ENCODE measurements at regions not wholly inside any gene's neighbourhood (a gene's known extent, or its start where the extent isn't known, plus 50 kb on each side); places are given as distances from the start of the nearest gene placed in this dataset.

DNA sequence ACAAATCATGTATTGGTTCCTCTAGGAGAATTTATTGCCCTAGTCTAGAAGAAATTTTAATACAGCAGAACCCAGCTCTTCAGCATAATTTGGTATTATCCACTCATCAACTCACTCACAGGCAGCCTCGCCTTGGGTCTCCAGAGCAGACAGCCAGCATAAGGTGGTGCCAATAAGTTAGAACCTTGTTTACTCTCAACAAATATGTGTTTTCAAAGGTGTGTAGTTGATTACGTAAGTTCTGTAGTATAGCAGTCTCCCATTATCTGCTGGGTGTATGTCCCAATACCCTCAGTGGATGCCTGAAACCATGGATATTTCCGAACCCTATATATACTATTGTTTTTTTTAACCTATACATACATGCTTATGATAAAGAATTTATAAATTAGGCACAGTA, 522.5 kb upstream of the LRRN3 start:
- TF ChIP-seq, protein P1, sequence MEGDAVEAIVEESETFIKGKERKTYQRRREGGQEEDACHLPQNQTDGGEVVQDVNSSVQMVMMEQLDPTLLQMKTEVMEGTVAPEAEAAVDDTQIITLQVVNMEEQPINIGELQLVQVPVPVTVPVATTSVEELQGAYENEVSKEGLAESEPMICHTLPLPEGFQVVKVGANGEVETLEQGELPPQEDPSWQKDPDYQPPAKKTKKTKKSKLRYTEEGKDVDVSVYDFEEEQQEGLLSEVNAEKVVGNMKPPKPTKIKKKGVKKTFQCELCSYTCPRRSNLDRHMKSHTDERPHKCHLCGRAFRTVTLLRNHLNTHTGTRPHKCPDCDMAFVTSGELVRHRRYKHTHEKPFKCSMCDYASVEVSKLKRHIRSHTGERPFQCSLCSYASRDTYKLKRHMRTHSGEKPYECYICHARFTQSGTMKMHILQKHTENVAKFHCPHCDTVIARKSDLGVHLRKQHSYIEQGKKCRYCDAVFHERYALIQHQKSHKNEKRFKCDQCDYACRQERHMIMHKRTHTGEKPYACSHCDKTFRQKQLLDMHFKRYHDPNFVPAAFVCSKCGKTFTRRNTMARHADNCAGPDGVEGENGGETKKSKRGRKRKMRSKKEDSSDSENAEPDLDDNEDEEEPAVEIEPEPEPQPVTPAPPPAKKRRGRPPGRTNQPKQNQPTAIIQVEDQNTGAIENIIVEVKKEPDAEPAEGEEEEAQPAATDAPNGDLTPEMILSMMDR (IDR thresholded peaks at IDR 0.05 in 4 of 5, conservative IDR thresholded peaks at IDR 0.05 in 1 of 5): no peak
- TF ChIP-seq POLR2A (IDR thresholded peaks at IDR 0.05): no peak
